Amniotic stem cell (primary cell): ENCODE measurements at regions not wholly inside any gene's neighbourhood (a gene's known extent, or its start where the extent isn't known, plus 50 kb on each side); places are given as distances from the start of the nearest gene placed in this dataset.
"Not testable (repeated sequence)": the region's sequence is repeated elsewhere in the genome, so short reads cannot be mapped to it uniquely, and the experiment has no call there.

ENCODE experiments used
- DNase-seq: peaks from one replicate; lab custom pipeline; 2025; lab: John Stamatoyannopoulos, UW

DNA sequence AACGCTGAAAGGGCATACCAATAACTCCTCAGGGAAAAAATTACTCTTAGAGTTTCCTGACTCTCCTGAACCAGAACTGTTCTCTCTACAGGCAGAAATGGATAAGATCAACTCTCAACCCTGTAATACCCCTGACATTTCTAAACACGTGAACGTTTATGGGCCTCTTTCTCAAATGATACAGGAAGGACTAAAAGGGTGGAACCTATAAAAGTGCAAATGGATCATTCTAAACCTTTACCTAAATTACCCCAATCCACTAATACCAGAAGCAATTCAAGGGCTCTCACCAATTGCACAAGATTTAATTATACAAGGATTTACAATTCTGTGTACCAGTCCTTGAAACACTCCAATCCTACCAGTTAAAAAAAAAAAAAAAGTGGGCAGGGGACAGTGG lies 98.0 kb upstream of the FAM174B start:
- no peak for DNase-seq

DNA sequence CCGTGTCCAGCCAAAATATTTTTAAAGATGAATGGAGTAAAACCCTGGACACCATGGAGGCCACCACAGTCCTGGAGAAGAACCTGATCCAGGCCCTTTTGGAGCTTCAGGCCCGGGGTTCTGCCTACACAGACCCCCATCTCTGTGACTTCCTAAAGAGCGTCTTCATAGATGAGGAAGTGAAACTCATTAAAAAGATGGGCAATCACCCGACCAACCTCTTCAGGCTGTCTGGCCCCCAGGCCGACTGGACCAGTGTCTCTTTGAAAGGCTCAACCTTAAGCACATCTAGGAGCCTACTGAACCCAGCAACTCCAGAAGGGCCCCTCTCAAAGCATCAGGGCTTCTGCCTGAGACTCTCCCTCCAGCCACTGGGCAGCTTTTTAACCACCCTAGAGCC lies 107.9 kb upstream of the FAM174B start:
- no peak for DNase-seq

DNA sequence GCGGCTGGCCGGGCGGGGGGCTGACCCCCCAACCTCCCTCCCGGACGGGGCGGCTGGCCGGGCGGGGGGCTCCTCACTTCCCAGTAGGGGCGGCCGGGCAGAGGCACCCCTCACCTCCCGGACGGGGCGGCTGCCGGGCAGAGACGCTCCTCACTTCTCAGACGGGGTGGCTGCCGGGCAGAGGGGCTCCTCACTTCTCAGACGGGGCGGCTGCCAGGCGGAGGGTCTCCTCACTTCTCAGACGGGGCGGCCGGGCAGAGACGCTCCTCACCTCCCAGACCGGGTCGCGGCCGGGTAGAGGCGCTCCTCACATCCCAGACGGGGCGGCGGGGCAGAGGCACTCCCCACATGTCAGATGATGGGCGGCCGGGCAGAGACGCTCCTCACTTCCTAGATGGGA lies 112.6 kb upstream of the FAM174B start:
- not testable (repeated sequence) for DNase-seq

DNA sequence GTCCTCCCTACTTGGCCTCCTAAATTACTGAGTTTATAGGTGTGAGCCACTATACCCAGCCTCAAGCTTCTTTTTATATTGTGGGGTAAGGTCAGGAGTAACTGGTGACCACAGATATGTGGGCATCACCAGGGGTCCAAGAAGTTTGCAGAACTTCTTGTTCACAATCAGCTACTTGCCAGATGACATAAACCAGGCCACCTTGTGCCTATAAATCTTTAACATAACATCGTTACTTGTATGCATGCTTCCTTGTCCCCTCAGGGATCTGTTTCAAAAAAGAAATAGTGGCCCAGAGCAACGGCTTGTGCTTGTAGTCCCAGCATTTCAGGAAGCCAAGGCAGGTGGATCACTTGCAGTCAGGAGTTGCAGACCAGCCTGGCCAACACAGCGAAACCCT lies 115.1 kb upstream of the FAM174B start:
- DNase-seq, result no peak

DNA sequence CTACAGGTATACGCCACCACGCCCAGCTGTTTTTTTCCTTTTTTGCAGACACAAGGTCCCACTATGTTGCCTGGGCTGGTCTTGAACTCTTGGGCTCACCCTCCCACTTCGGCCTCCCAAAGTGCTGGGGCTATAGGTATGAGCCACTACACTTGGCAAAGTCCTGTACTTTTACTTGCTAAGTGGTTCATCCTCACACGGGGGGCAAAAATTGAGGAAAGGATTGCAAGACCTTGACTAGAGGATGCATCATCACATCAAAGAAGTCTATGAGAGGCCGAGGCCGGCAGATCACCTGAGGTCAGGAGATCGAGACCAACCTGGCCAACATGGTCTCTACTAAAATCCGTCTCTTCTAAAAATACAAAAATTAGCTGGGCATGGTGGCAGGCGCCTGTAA lies 116.5 kb upstream of the FAM174B start:
- DNase-seq, result no peak

DNA sequence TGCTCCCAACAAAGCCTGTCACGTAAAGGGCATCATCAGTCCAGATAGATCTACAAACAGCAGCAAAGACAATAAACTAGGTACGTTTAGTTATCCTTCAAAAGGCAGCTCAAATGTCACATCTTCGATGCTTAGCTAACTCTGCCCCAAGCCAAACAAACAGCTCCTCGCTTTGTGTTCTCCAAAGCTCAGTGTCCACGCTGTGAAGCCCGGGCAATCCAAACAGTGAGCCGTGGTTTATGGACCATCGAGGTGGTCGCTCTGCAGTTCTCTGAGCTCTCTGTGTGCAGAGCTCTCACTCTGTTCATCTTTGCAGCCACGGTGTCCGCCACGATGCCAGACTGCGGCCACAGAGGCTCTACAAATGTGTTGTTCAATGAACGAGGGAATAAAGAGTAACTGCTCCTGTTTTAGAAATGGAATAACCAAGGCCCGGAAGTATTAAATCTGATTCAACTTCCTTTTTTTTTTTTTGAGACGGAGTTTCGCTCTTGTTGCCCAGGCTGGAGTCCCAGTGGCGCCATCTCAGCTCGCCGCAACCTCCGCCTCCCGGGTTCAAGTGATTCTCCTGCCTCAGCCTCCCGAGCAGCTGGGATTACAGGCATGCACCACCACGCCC lies 117.2 kb upstream of the FAM174B start:
- no peak for DNase-seq

DNA sequence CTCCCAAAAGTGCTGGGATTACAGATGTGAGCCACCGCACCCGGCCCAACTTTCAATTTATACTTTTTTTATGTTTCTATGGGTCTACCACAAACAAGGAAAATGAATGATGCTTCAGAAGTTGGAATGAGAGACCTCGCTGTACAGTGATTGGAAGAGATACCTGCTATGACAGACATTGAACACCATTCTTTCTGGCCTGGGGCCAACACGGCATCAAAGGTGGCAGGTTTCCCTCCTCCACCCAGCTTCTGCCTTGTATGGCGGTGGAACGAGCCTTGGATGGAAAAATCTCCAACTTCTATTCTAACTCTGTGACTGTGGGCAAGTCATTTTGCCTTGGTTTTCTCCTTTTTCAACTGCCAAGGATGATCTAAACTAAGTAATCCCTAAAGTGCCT lies 117.8 kb upstream of the FAM174B start:
- DNase-seq, result no peak

DNA sequence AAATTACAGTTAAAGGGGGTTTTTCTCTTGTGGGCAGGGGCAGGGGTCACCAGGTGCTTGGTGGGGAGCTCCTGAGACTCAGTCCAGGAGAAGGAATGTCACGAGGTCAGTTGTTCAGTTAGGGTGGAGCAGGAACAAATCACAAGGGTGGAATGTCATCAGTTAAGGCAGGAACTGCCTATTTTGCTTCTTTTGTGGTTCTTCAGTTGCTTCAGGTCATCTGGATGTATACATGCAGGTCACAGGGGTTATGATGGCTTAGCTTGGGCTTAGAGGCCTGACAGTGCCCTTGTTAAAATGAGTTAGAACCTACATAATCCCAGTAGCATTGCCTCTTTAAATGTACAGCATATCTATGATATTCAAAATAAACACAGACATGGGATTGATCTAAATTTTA lies 120.2 kb upstream of the CHD2 start:
- DNase-seq, result no peak

DNA sequence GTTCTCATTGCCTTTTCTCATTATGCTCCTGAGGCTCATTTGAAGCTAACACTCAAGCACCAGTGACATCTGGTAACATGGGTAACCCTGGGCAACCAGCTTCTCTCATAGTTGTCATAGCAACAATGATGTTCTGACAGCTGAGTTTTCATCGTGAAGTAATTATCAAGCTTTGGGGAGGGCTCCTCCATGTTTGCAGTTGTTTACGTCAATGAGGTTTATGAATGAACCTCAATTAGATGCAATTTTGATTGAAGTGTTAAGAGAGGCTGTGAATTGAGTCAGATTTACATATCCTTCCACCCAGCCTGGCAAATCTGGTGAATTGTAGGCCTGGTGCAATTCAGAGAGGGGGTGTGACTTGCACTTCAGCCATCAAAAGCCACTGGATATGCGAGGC lies 119.3 kb upstream of the CHD2 start:
- no peak for DNase-seq

DNA sequence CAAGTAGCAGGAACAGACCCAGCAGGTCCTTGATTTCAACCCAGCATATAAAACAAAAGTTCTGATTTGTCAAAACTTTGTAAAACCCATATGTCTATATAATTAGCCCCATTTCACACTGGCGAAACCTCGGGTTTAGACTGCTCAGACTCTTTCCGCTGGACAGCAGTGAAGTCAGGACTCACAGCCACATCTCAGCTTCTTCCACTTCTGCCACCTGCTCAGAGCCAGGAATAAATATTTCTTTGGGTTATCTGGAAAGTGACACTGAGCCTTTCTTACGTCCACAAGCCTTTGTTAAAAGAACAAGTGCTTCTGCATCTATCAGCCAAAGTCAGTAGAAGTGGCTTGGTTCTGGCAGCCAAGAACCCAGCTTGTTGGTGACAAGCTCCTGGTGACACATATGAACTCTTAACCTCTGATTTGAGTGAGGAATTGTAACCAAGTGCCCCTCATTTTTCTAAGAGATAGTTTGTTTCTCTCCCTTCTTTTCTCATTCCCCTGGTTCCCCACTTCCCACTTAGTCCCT lies 118.1 kb upstream of the CHD2 start:
- no peak for DNase-seq

DNA sequence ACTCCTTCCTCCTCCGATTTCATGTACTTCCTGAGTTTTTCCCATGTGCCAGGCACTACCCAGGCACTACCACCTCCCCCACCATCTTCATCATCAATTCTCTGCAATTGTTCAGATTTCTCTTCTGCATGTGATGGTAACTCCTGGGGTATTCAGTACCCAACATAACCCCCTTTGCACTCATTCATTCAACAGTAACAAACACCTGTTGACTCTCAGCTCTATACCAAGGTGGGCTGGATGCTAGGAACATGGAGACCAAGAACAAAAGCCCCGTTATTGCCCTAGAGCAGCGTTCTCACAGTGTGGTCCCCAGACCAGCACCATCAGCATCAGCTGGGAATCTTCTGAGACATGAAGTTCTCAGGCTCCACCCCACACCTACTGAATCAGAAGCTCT lies 113.0 kb upstream of the CHD2 start:
- no peak for DNase-seq

DNA sequence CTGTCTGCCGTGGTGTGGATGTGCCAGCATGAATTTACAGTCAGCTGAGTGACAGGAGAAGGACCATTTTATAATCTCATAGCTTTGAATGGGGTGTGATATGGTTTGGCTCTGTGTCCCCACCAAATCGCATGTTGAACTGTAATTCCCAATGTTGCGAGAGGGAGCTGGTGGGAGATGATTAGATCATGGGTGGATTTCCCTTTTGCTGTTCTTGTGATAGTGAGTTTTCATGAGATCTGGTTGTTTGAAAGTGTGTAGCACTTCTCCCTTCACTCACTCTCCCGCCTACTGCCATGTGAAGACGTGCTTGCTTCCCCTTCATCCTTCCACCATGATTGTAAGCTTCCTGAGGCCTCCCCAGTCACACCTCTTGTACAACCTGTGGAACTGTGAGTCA lies 111.9 kb upstream of the CHD2 start:
- DNase-seq, result no peak

DNA sequence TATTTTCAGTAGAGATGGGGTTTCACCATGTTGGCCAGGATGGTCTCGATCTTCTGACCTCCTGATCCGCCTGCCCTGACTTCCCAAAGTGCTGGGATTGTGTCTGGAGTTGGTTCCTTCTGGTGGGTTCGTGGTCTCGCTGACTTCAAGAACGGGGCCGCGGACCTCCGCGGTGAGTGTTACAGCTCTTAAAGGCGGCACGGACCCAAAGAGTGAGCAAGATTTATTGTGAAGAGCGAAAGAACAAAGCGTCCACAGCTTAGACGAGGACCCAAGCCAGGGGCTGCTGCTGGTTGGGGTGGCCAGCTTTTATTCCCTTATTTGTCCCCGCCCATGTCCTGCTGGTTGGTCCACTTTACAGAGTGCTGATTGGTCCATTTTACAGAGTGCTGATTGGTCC lies 111.3 kb upstream of the CHD2 start:
- not testable (repeated sequence) for DNase-seq

DNA sequence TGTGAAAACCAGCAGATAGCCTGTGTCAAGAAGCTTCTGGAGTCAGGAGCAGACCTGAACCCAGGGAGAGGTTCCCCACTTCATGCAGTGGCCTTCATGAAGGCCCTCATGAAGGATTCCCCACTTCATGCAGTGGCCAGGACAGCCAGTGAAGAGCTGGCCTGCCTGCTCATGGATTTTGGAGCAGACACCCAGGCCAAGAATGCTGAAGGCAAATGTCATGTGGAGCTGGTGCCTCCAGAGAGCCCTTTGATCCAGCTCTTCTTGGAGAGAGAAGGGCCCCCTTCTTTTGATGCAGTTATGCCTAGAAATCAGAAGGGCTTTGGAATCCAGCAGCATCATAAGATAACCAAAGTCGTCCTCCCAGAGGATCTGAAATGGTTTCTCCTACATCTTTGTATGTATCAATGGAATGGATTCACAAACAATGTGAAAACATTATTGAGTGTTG lies 103.9 kb upstream of the CHD2 start:
- no peak for DNase-seq

DNA sequence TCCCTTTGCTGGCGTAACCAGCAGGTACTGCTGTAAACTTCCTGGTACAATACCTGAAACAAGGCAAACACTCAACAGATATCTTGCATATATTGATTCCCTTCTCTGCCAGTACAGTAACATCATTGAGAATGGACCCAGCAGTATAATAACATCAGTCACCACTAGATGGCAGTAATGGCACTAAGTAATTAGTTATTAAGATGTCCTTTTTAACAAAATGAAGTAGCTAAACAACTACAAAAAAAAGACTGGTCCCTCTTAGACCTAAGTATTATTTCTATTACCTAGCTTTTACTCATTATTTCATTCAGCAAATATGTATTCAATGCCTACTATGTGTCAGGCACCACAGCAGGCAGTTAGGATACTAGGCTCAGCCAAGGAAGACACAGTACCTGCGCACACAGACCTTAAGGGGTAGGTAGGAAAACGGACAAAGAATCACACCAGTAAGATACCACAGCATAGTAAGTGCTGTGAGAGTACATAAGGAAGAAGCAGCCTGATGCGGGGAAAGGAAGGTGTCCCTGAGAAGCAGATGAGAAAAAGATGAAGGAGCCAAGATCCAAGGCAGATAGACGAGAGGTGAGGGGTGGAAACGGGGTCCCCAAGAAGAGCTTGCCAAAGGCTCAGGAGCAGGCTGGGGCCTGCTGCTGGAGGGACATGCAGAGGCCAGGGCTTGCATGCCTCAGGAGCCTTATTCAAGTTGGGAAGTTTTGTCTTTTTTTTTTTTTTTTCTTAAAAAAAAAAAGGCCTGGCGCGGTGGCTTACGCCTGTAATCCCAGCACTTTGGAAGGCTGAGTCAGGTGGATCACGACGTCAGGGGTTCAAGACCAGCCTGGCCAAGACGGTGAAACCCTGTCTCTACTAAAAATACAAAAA lies 102.7 kb upstream of the CHD2 start:
- peak; percentile 74 for DNase-seq

DNA sequence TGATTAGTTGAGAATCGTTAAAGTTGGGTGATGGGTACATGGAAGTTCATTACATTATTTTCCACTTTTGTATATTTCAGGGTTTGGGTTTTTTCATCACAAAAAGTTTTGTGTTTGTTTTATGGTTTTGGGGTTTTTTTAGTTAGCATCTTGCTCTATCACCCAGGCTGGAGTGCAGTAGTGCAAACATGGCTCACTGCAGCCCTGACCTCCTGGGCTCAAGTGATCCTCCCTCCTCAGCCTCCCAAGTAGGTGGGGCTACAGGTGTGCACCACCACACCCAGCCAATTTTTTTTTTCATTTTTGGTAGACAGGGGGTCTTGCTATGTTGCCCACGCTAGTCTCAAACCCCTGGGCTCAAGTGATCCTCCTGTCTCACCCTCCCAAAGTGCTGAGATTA lies 100.1 kb upstream of the CHD2 start:
- DNase-seq, result no peak

DNA sequence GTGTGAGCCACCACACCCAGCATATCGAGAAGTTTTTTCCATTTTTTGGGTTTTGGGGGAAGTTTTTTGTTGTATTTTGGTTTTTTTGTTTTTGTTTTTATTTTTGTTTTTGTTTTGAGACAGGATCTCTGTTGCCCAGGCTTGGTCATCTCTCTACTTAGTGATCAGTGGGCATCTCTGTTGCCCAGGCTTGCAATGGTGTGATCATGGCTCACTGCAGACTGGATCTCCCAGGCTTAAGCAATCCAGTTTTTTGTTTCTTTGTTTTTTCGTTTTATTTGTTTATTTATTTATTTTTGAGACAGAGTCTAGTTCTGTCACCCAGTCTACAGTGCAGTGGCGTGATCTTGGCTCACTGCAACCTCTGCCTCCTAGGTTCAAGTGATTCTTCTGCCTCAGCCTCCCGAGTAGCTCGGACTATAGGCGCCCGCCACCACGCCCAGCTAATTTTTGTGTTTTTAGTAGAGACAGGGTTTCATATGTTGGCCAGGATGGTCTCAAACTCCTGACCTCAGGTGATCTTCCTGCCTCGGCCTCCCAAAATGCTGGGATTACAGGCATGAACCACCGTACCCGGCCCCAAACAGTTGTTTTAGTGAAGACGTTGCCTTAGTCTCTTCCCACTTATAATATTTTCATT lies 99.6 kb upstream of the CHD2 start:
- not testable (repeated sequence) for DNase-seq

DNA sequence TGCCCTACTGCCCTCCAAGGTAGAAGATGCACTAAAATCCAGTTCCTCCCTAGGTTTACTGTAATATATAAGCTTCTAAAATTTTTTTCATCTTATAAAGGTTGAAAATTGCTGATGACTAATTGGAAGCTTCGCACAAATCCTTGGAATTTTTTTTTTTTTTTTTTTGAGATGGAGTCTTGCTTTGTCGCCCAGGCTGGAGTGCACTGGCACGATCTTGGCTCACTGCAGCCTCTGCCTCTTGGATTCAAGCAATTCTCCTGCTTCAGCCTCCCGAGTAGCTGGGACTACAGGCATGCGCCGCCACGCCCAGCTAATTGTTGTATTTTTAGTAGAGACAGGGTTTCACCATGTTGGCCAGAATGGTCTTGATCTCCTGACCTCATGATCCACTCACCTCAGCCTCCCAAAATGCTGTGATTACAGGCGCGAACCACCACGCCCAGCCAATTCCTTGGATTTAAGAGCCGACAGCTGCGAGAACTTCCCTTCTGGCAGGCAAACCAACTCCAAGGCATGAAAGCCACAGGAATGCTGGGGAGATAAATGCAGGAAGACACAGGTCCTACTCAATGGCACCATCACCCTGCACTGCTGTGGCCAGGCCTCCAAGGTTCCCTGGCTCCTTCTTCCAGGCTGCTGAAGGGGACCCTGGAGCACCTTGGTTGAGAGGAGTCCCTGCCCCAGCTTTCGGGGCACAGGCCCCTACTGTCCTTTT lies 98.9 kb upstream of the CHD2 start:
- DNase-seq, result not testable (repeated sequence)

DNA sequence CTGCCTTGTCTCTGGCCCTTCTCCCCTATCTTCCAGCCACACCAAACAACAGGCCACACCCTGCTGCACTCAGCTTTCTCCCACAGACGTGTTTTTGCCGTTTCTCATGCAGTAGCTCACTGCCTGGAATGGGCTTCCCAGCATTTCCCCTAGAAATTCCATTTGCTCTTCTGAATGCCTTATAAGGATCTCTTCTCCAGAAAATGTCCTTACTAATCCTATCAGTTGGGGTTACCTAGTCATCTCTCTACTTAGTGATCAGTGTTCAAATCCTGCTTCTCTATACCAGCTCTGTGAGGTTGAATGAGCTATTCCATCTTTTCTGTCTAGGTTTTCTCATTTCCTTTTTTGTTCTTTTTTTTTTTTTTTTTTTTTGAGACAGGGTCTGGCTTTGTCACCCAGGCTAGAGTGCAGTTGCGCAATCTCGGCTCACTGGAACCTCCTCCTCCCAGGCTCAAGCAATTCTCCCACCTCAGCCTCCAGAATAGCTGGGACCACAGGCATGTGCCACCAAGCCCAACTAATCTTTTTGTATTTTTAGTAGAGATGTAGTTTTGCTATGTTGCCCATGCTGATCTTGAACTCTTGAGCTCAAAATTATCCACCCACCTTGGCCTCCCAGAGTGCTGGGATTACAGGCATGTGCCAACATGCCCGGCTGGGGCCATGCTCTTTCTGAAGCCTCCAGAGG lies 98.2 kb upstream of the CHD2 start:
- peak; percentile 46 for DNase-seq

DNA sequence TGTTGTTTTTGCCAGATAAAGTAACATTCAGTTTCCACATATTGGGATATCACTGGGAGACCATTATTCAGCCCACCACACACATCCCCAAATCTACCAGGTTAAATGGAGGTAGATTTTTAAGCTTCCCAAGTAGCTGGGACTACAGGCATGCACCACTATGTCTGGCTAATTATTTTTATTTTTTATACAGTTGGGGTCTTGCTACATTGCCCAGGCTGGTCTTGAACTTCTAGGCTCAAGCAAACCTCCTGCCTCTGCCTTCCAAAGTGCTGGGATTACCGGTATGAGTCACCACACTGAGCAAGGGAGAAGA lies 96.6 kb upstream of the CHD2 start:
- no peak for DNase-seq

DNA sequence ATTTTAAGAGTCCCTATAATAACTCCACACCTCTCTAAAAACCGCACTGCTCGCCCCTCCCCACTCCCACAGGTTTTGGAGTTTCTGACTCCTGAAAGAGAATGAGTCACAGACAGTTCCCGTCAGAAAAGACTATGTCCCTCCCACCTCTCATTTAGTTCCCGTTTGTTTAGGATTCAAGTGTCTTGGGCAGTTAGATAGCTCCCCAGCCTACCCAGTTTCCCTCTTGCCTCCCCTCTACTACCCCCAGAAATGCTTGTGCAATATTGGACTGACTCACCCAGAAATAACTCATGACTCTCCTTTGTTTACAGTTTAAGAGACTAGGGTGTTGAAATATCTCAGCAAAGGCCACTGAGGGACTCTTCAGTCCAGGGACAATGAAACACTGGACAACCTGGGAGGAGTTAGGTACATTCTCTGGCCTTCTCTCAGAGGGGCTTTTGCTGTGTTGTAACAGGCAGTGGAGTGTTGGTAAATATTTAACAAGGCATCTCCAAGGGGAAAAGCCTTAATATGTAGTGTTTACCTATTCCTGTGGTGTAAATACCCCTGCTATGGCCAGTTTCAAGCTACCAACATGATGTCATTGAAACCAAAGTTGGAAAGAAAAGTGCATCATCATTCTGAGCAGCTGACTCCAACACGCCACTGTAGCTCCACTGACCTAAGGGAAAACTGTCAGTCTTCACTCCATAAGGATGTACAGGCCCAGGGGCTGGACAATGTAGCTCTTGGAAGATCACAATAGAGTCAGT lies 96.1 kb upstream of the CHD2 start:
- peak; percentile 92 for DNase-seq
